ENCODE measurements at regions not wholly inside any gene's neighbourhood (a gene's known extent, or its start where the extent isn't known, plus 50 kb on each side); places are given as distances from the start of the nearest gene placed in this dataset.

- no peak overlapping the region for H4K8ac ChIP-seq (ENCODE audit: extremely low read depth, insufficient read depth, low read length)
- H3K27me3 ChIP-seq (replicated peaks in 1 of 4; ENCODE audit: control insufficient read depth in 3 of 4, extremely low read depth in 1 of 4, insufficient read depth in 3 of 4, low read length in 3 of 4): no peaks in the 10 kb centered on the region
- H2BK120ac ChIP-seq (replicated peaks; ENCODE audit: low read depth, low read length): no peak overlapping the region
- CTCF ChIA-PET (ENCODE audit: partially characterized antibody): no interaction called here
- WGBS, 2 experiments (ENCODE audit: extremely low coverage in 1 of 2, insufficient coverage in 1 of 2, insufficient read length in 1 of 2, insufficient replicate concordance in 2 of 2, low coverage in 1 of 2, low lambda C conversion rate in 2 of 2, missing lambda C conversion rate in 1 of 2): 89% methylated on average over 2 of the region's 2 CpGs; no CpG with 5 or more reads in 1 of the 2 experiments
- H2AFZ ChIP-seq (ENCODE audit: low read length): no peak overlapping the region
- no peak overlapping the region for H3K9ac ChIP-seq (replicated peaks in 1 of 4; ENCODE audit: extremely low read depth in 1 of 4, low read depth in 3 of 4, low read length in 3 of 4)
- H3K18ac ChIP-seq (ENCODE audit: extremely low read depth, low read length): no peak overlapping the region
- no peak overlapping the region for H3K14ac ChIP-seq (ENCODE audit: insufficient read length)
- H3K23ac ChIP-seq (ENCODE audit: insufficient read length): no peak overlapping the region
- FAIRE-seq: no peak
- H2BK5ac ChIP-seq (ENCODE audit: low read depth, low read length): no peak overlapping the region
- H3K4me2 ChIP-seq (ENCODE audit: insufficient read depth in 1 of 2, low read depth in 2 of 2, low read length in 2 of 2): no peak overlapping the region
- H3K4ac ChIP-seq (replicated peaks; ENCODE audit: insufficient read length, low read depth, low read length): no peak overlapping the region
- H3K79me1 ChIP-seq (ENCODE audit: low read depth, low read length): no peaks in the 10 kb centered on the region
- H3K4me3 ChIP-seq (ENCODE audit: extremely low read depth in 1 of 4, insufficient read depth in 2 of 4, low read depth in 3 of 4, low read length in 4 of 4): no peak overlapping the region
- no peak for TF ChIP-seq ZNF274 (IDR thresholded peaks at IDR 0.05; ENCODE audit: borderline replicate concordance, extremely low read depth, low read length)
- TF ChIP-seq MAFK (IDR thresholded peaks at IDR 0.05; ENCODE audit: low read depth, low read length): no peak
- TF ChIP-seq SAP30 (IDR thresholded peaks at IDR 0.05; ENCODE audit: insufficient read depth, insufficient replicate concordance, low read length): no peak
- TF ChIP-seq CTCF (IDR thresholded peaks at IDR 0.05; ENCODE audit: control extremely low read depth in 1 of 3, insufficient read depth in 1 of 3, low read depth in 1 of 3, low read length in 3 of 3): no peak
- no peak for TF ChIP-seq GABPA (IDR thresholded peaks at IDR 0.05; ENCODE audit: borderline replicate concordance, insufficient read depth, low read length)
- TF ChIP-seq SIX5 (IDR thresholded peaks at IDR 0.05; ENCODE audit: low read depth, low read length): no peak
- no peak for TF ChIP-seq USF2 (IDR thresholded peaks at IDR 0.05; ENCODE audit: low read length)
- TF ChIP-seq PHF8 (conservative IDR thresholded peaks at IDR 0.05; ENCODE audit: low read depth, low read length): no peak
- no peak for TF ChIP-seq TBP (IDR thresholded peaks at IDR 0.05; ENCODE audit: low read depth, low read length)
- no peak for TF ChIP-seq CBX8 (IDR thresholded peaks at IDR 0.05; ENCODE audit: borderline replicate concordance, low read depth, low read length)
- POLR2A ChIA-PET (ENCODE audit: partially characterized antibody): no interaction called here
- no peak overlapping the region for H3K56ac ChIP-seq (replicated peaks; ENCODE audit: insufficient read length, low read depth, low read length)
- no peak overlapping the region for H2BK20ac ChIP-seq (ENCODE audit: low read length)
- H3K4me1 ChIP-seq (replicated peaks in 1 of 4; ENCODE audit: control insufficient read depth in 3 of 4, insufficient read depth in 4 of 4, low read length in 3 of 4): peaks cover 0 to 8% (median 0%) of the 10 kb centered on the region in 4 experiments; a peak in 1 of 7 replicates
- H2AK5ac ChIP-seq (ENCODE audit: low read depth, low read length): no peak overlapping the region
- no peaks in the 10 kb centered on the region for H4K20me1 ChIP-seq (replicated peaks in 1 of 2; ENCODE audit: control insufficient read depth in 1 of 2, insufficient read depth in 2 of 2, low read length in 2 of 2)
- H2BK12ac ChIP-seq (ENCODE audit: low read depth, low read length): no peak overlapping the region
- H3K9me3 ChIP-seq (ENCODE audit: insufficient read depth in 2 of 2, low read depth in 1 of 2, low read length in 1 of 2): no peaks in the 10 kb centered on the region
- no peaks in the 10 kb centered on the region for H3K79me2 ChIP-seq (ENCODE audit: control insufficient read depth in 1 of 2, insufficient read depth in 2 of 2, low read length in 2 of 2)
- no peak overlapping the region for H3K27ac ChIP-seq (ENCODE audit: low read depth, low read length)
- no peak overlapping the region for H4K5ac ChIP-seq (ENCODE audit: insufficient read length, low read depth, low read length)
- H3K36me3 ChIP-seq (ENCODE audit: control insufficient read depth in 2 of 4, insufficient read depth in 4 of 4, low read length in 3 of 4): no peaks in the 10 kb centered on the region
- H2BK15ac ChIP-seq (ENCODE audit: low read length): no peak overlapping the region
- no peak overlapping the region for H4K91ac ChIP-seq (replicated peaks; ENCODE audit: insufficient read length, low read length)
- H3K23me2 ChIP-seq (ENCODE audit: low read depth, low read length): no peaks in the 10 kb centered on the region
- DNase-seq (ENCODE audit: low read depth in 1 of 2, low spot score in 2 of 2): no peak
Measured at GRCh38 chrX:96407501-96407900, 277.1 kb upstream of the DIAPH2 start.
